Cardiac fibroblast (primary cell): ENCODE measurements at regions not wholly inside any gene's neighbourhood (a gene's known extent, or its start where the extent isn't known, plus 50 kb on each side); places are given as distances from the start of the nearest gene placed in this dataset.

ENCODE experiments used
- DNase-seq, 2 donors: peaks; one replicate each; pipeline versions ENCODE4 v3.0.0 to v3.0.0-alpha.2; 2010; ENCODE audit warnings: low read depth in 2 of 2
- H3K4me3 ChIP-seq, 2 donors: replicated peaks in 1 of 2; 1 replicate in 1 of 2; 2 replicates in 1 of 2; pipeline ENCODE4 v1.5.1; 2011; ENCODE audit warnings: low read depth in 2 of 2, low read length in 2 of 2, mild to moderate bottlenecking in 2 of 2, moderate library complexity in 1 of 2
- CTCF ChIP-seq: IDR thresholded peaks from one replicate; pipeline ENCODE4 v1.5.1; 2011; ENCODE audit warnings: low read depth, mild to moderate bottlenecking, low read length, inconsistent platforms

GRCh38 chr20:12821249-12821648 is 187.5 kb upstream of the SPTLC3 start:
- H3K4me3 ChIP-seq, result no peak overlapping the region
- TF ChIP-seq CTCF, result no peak
- DNase-seq, result no peak

GRCh38 chr20:12823734-12824133 is 185.0 kb upstream of the SPTLC3 start:
- TF ChIP-seq CTCF, result no peak
- H3K4me3 ChIP-seq, result no peak overlapping the region
- no peak for DNase-seq

GRCh38 chr20:12824328-12825225 is 184.2 kb upstream of the SPTLC3 start:
- DNase-seq, result no peak
- H3K4me3 ChIP-seq, result no peak overlapping the region
- TF ChIP-seq CTCF, result no peak

- DNase-seq, result no peak
- no peak for TF ChIP-seq CTCF
Measured at GRCh38 chr20:12825226-12825595, 183.6 kb upstream of the SPTLC3 start.

GRCh38 chr20:12827816-12828385 is 180.9 kb upstream of the SPTLC3 start:
- DNase-seq, result no peak
- TF ChIP-seq CTCF, result no peak
- no peak overlapping the region for H3K4me3 ChIP-seq

More at GRCh38 chr20:12825226-12825595, 183.6 kb upstream of the SPTLC3 start:
- no peak overlapping the region for H3K4me3 ChIP-seq

- H3K4me3 ChIP-seq, result no peak overlapping the region
- no peak for TF ChIP-seq CTCF
- DNase-seq, result no peak
Measured at GRCh38 chr20:12829170-12829569, 179.6 kb upstream of the SPTLC3 start.
